A549 (cell line): ENCODE measurements at regions not wholly inside any gene's neighbourhood (a gene's known extent, or its start where the extent isn't known, plus 50 kb on each side); places are given as distances from the start of the nearest gene placed in this dataset.

Experiments used
- BHLHE40 ChIP-seq: IDR thresholded peaks from 2 replicates; pipeline ENCODE4 v1.6.1; 2012; ENCODE audit warnings: low read depth, low read length, inconsistent platforms
- CHD2 ChIP-seq: fragments of 150-350 bp; IDR thresholded peaks from 2 replicates; pipeline ENCODE4 v1.6.1; 2014; ENCODE audit warnings: low read length; ENCODE audit not compliant: partially characterized antibody
- CHD4 ChIP-seq: fragments of 200-600 bp; sonication (generic); IDR thresholded peaks from 2 replicates; pipeline ENCODE4 v1.6.1; 2016; ENCODE audit warnings: antibody characterized with exemption, mild to moderate bottlenecking, borderline replicate concordance
- EP300 ChIP-seq, 2 experiments: fragments of >200 bp; sonication (Bioruptor Twin); formaldehyde crosslinking; IDR thresholded peaks; 2 replicates in 1 of 2; 3 replicates in 1 of 2; pipeline ENCODE4 v1.6.1; 2016 to 2017
- JUN ChIP-seq, 2 experiments: fragments of >200 bp; sonication (Bioruptor Twin); formaldehyde crosslinking; IDR thresholded peaks; 2 replicates in 1 of 2; 3 replicates in 1 of 2; pipeline ENCODE4 v1.6.1; 2016 to 2017
- PHF8 ChIP-seq: fragments of 200-600 bp; sonication (generic); IDR thresholded peaks from 2 replicates; pipeline ENCODE4 v1.6.1; 2016; ENCODE audit warnings: low read depth, mild to moderate bottlenecking, antibody characterized with exemption, moderate library complexity, borderline replicate concordance
- POLR2A ChIP-seq: IDR thresholded peaks from 2 replicates; pipeline ENCODE4 v1.6.1; 2012; ENCODE audit warnings: mild to moderate bottlenecking, low read length
- RARB ChIP-seq: fragments of 250-450 bp; sonication (Bioruptor Pico); IDR thresholded peaks from 2 replicates; pipeline ENCODE4 v1.8.0; 2021; ENCODE audit warnings: mild to moderate bottlenecking, moderate library complexity
- RFX5 ChIP-seq: fragments of 450-650 bp; IDR thresholded peaks from 2 replicates; pipeline ENCODE4 v1.7.1; 2014; ENCODE audit warnings: antibody characterized with exemption, mild to moderate bottlenecking, moderate library complexity
- SMC3 ChIP-seq: fragments of >200 bp; sonication (Bioruptor Twin); formaldehyde crosslinking; IDR thresholded peaks from 3 replicates; pipeline ENCODE4 v1.6.1; 2018; ENCODE audit warnings: inconsistent platforms
- TF ChIP-seq, protein P1 (sequence below): fragments of >200 bp; sonication (Bioruptor Twin); formaldehyde crosslinking; IDR thresholded peaks from 3 replicates; pipeline ENCODE4 v1.5.1; 2016
- TF ChIP-seq, protein P2 (sequence below): fragments of 200-600 bp; sonication (generic); IDR thresholded peaks from 2 replicates; pipeline ENCODE4 v1.6.1; 2016; ENCODE audit warnings: antibody characterized with exemption, mild to moderate bottlenecking, moderate library complexity
- TF ChIP-seq, protein P3 (sequence below): fragments of >200 bp; sonication (Bioruptor Twin); formaldehyde crosslinking; IDR thresholded peaks from 3 replicates; pipeline ENCODE4 v1.6.1; 2016

DNA sequence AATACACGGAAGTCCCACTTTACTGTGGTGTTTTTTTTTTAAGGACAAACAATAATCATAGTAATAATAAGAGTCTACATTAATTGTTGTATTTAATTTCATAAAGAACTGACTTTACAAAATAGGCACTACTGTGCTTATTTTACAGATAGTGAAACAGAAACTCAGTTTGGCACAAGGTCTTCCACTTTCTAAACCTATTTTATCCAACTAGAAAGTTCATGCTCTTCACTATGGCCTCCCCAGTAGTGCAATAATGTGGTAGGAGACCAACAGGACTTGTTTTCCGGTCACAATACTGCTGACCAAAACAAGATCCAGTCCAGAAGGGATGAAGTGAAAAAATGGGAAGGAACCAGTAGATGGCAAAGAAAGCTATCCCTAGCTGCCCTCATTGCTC is 531.6 kb downstream of the CAAP1 start:
- TF ChIP-seq, protein P1, sequence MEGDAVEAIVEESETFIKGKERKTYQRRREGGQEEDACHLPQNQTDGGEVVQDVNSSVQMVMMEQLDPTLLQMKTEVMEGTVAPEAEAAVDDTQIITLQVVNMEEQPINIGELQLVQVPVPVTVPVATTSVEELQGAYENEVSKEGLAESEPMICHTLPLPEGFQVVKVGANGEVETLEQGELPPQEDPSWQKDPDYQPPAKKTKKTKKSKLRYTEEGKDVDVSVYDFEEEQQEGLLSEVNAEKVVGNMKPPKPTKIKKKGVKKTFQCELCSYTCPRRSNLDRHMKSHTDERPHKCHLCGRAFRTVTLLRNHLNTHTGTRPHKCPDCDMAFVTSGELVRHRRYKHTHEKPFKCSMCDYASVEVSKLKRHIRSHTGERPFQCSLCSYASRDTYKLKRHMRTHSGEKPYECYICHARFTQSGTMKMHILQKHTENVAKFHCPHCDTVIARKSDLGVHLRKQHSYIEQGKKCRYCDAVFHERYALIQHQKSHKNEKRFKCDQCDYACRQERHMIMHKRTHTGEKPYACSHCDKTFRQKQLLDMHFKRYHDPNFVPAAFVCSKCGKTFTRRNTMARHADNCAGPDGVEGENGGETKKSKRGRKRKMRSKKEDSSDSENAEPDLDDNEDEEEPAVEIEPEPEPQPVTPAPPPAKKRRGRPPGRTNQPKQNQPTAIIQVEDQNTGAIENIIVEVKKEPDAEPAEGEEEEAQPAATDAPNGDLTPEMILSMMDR, result no peak
- TF ChIP-seq RARB (CRISPR knock-in tag) (no peak), POLR2A (no peak), BHLHE40 (no peak), SMC3 (no peak), CHD2 (no peak), EP300 (IDR thresholded peaks at IDR 0.05) (no peak), CHD4 (no peak), PHF8 (no peak), RFX5 (no peak), JUN (IDR thresholded peaks at IDR 0.05) (no peak)
- TF ChIP-seq, protein P2, sequence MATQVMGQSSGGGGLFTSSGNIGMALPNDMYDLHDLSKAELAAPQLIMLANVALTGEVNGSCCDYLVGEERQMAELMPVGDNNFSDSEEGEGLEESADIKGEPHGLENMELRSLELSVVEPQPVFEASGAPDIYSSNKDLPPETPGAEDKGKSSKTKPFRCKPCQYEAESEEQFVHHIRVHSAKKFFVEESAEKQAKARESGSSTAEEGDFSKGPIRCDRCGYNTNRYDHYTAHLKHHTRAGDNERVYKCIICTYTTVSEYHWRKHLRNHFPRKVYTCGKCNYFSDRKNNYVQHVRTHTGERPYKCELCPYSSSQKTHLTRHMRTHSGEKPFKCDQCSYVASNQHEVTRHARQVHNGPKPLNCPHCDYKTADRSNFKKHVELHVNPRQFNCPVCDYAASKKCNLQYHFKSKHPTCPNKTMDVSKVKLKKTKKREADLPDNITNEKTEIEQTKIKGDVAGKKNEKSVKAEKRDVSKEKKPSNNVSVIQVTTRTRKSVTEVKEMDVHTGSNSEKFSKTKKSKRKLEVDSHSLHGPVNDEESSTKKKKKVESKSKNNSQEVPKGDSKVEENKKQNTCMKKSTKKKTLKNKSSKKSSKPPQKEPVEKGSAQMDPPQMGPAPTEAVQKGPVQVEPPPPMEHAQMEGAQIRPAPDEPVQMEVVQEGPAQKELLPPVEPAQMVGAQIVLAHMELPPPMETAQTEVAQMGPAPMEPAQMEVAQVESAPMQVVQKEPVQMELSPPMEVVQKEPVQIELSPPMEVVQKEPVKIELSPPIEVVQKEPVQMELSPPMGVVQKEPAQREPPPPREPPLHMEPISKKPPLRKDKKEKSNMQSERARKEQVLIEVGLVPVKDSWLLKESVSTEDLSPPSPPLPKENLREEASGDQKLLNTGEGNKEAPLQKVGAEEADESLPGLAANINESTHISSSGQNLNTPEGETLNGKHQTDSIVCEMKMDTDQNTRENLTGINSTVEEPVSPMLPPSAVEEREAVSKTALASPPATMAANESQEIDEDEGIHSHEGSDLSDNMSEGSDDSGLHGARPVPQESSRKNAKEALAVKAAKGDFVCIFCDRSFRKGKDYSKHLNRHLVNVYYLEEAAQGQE, result no peak
- TF ChIP-seq, protein P3, sequence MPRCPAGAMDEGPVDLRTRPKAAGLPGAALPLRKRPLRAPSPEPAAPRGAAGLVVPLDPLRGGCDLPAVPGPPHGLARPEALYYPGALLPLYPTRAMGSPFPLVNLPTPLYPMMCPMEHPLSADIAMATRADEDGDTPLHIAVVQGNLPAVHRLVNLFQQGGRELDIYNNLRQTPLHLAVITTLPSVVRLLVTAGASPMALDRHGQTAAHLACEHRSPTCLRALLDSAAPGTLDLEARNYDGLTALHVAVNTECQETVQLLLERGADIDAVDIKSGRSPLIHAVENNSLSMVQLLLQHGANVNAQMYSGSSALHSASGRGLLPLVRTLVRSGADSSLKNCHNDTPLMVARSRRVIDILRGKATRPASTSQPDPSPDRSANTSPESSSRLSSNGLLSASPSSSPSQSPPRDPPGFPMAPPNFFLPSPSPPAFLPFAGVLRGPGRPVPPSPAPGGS, result no peak
